ENCODE measurements at regions not wholly inside any gene's neighbourhood (a gene's known extent, or its start where the extent isn't known, plus 50 kb on each side); places are given as distances from the start of the nearest gene placed in this dataset.

DNA sequence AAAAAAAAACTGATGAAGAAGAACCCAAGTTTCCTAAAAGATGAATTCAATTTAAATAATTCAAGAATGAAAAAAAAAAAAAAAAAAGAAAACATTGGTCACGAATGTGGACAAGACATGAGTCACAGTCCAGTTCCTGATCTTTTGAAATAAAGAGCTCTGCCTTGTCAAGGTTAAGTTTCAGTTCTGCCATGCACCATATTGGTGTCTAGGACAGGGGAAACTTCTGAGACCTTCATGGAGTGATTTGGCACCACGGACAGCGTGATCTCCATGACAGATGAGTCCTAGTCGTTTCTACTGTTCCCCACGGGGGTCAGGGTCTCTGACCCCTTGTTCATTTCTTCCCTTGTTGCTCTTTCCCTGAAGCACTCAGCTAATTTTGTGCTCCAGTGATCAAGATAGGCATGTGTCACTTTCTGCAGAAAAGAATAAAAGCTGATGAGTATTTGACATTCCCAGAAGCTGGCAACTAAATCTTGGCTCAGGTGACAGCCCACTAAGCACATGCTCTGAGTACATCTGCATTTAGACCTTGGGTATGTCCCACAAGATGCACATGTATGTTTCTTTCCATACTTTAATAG is 1159.7 kb downstream of the BCL11B start:
- no peaks in the 10 kb centered on the region for H3K27me3 ChIP-seq (ENCODE audit: control insufficient read depth in 2 of 2, insufficient read depth in 2 of 2, low read length in 2 of 2)
- TF ChIP-seq GATA2 (IDR thresholded peaks at IDR 0.05; ENCODE audit: insufficient read depth, insufficient read length, low read depth, low read length) (no peak), EZH2 (IDR thresholded peaks at IDR 0.05; ENCODE audit: borderline replicate concordance, low read depth, low read length, severe bottlenecking) (no peak)
- TF ChIP-seq, protein P1, sequence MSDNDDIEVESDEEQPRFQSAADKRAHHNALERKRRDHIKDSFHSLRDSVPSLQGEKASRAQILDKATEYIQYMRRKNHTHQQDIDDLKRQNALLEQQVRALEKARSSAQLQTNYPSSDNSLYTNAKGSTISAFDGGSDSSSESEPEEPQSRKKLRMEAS (IDR thresholded peaks at IDR 0.05; ENCODE audit: insufficient read depth, insufficient read length): no peak
- no TSS peak for BruUV-seq (replicated peaks)
- peaks cover 7% of the 10 kb centered on the region for H3K9me3 ChIP-seq (replicated peaks; ENCODE audit: control insufficient read depth, insufficient read depth, low read length)
- H2AFZ ChIP-seq (ENCODE audit: low read depth, low read length): no peak overlapping the region
- no peaks in the 10 kb centered on the region for H3K79me2 ChIP-seq (ENCODE audit: control insufficient read depth, insufficient read depth, low read length)
- H3K36me3 ChIP-seq (ENCODE audit: control insufficient read depth in 2 of 2, extremely low read depth in 1 of 2, insufficient read depth in 2 of 2, low read length in 2 of 2): no peaks in the 10 kb centered on the region
- FAIRE-seq (no peak), DNase-seq (ENCODE audit: low read depth, low spot score) (no peak)
- H3K4me2 ChIP-seq (ENCODE audit: insufficient read depth, low read length): no peak overlapping the region
- no peak overlapping the region for H3K27ac ChIP-seq (ENCODE audit: insufficient read depth, low read depth, low read length)
- H3K9me1 ChIP-seq (replicated peaks; ENCODE audit: control insufficient read depth, extremely low read depth, insufficient read depth, low read length): no peaks in the 10 kb centered on the region
- dilution Hi-C loops (cut with MboI; ENCODE audit: extremely low pct_ligation_motif_present, low sequenced_read_pairs) (no loop called here), intact Hi-C loops (cut with micrococcal nuclease) (no loop called here)
- no peak overlapping the region for H3K4me3 ChIP-seq (replicated peaks in 1 of 3; ENCODE audit: insufficient read depth in 1 of 3, low read depth in 1 of 3, low read length in 3 of 3)
- H4K20me1 ChIP-seq (replicated peaks; ENCODE audit: control insufficient read depth, extremely low read depth, insufficient read depth, low read length): no peaks in the 10 kb centered on the region
- no peaks in the 10 kb centered on the region for H3K4me1 ChIP-seq (ENCODE audit: control insufficient read depth, extremely low read depth, insufficient read depth, low read length)
- no peak overlapping the region for H3K9ac ChIP-seq (replicated peaks; ENCODE audit: extremely low read depth, insufficient read depth, low read length)
- ChIA-PET CTCF (no interaction called here), POLR2A (no interaction called here)

- intact Hi-C loops (cut with micrococcal nuclease): no loop called here
- Histone ChIP-seq H3K4me3 (replicated peaks in 1 of 3; ENCODE audit: insufficient read depth in 1 of 3, low read depth in 1 of 3, low read length in 3 of 3) (no peak overlapping the region), H4K20me1 (replicated peaks; ENCODE audit: control insufficient read depth, extremely low read depth, insufficient read depth, low read length) (no peaks in the 10 kb centered on the region), H3K36me3 (ENCODE audit: control insufficient read depth in 2 of 2, extremely low read depth in 1 of 2, insufficient read depth in 2 of 2, low read length in 2 of 2) (no peaks in the 10 kb centered on the region), H3K4me1 (ENCODE audit: control insufficient read depth, extremely low read depth, insufficient read depth, low read length) (no peaks in the 10 kb centered on the region), H3K9me1 (replicated peaks; ENCODE audit: control insufficient read depth, extremely low read depth, insufficient read depth, low read length) (no peaks in the 10 kb centered on the region), H3K9ac (replicated peaks; ENCODE audit: extremely low read depth, insufficient read depth, low read length) (no peak overlapping the region), H3K27me3 (ENCODE audit: control insufficient read depth in 2 of 2, insufficient read depth in 2 of 2, low read length in 2 of 2) (no peaks in the 10 kb centered on the region), H3K4me2 (ENCODE audit: insufficient read depth, low read length) (no peak overlapping the region), H3K79me2 (ENCODE audit: control insufficient read depth, insufficient read depth, low read length) (no peaks in the 10 kb centered on the region), H2AFZ (ENCODE audit: low read depth, low read length) (no peak overlapping the region), H3K9me3 (replicated peaks; ENCODE audit: control insufficient read depth, insufficient read depth, low read length) (peaks cover 8% of the 10 kb centered on the region), H3K27ac (ENCODE audit: insufficient read depth, low read depth, low read length) (no peak overlapping the region)
- ChIA-PET POLR2A (no interaction called here), CTCF (no interaction called here)
- DNase-seq (ENCODE audit: low read depth, low spot score): no peak
- FAIRE-seq: no peak
- TF ChIP-seq, protein P2, sequence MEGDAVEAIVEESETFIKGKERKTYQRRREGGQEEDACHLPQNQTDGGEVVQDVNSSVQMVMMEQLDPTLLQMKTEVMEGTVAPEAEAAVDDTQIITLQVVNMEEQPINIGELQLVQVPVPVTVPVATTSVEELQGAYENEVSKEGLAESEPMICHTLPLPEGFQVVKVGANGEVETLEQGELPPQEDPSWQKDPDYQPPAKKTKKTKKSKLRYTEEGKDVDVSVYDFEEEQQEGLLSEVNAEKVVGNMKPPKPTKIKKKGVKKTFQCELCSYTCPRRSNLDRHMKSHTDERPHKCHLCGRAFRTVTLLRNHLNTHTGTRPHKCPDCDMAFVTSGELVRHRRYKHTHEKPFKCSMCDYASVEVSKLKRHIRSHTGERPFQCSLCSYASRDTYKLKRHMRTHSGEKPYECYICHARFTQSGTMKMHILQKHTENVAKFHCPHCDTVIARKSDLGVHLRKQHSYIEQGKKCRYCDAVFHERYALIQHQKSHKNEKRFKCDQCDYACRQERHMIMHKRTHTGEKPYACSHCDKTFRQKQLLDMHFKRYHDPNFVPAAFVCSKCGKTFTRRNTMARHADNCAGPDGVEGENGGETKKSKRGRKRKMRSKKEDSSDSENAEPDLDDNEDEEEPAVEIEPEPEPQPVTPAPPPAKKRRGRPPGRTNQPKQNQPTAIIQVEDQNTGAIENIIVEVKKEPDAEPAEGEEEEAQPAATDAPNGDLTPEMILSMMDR (IDR thresholded peaks at IDR 0.05; ENCODE audit: extremely low read depth in 1 of 2, insufficient read depth in 1 of 2, low read depth in 1 of 2, low read length in 2 of 2): no peak
- TF ChIP-seq, protein P1 (IDR thresholded peaks at IDR 0.05; ENCODE audit: insufficient read depth, insufficient read length): no peak
- no peak for TF ChIP-seq EZH2 (IDR thresholded peaks at IDR 0.05; ENCODE audit: borderline replicate concordance, low read depth, low read length, severe bottlenecking)
- dilution Hi-C loops (cut with MboI; ENCODE audit: extremely low pct_ligation_motif_present, low sequenced_read_pairs): no loop called here
- BruUV-seq (replicated peaks): no TSS peak
These were observed 1157.7 kb downstream of the BCL11B start for GRCh38 chr14:98114122-98114895.
